ENCODE measurements at regions not wholly inside any gene's neighbourhood (a gene's known extent, or its start where the extent isn't known, plus 50 kb on each side); places are given as distances from the start of the nearest gene placed in this dataset.

DNA sequence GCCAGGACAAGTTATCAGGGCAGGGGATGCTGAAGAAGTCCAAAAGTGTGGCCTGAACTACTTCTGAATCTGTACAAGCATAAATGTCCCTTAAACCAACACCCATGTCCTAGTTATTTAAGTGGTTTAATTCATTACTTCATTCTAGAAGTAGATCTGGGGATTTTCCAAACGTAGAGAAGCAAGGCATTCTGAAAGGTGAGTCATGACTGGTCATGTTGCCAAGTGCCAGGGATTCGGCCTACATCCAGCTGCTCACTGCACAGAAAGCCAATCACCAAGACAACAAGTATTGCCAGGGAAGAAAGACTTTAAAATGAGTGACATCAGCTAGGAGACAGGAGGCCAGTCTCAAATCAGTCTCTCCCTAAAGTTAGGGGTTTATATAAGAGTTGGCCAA lies 396.6 kb downstream of the GABRB3 start:
- no peak for DNase-seq (ENCODE audit: low spot score)

GRCh38 chr15:26374806-26375205 lies 398.1 kb downstream of the GABRB3 start:
- DNase-seq (ENCODE audit: low spot score) = no peak

DNA sequence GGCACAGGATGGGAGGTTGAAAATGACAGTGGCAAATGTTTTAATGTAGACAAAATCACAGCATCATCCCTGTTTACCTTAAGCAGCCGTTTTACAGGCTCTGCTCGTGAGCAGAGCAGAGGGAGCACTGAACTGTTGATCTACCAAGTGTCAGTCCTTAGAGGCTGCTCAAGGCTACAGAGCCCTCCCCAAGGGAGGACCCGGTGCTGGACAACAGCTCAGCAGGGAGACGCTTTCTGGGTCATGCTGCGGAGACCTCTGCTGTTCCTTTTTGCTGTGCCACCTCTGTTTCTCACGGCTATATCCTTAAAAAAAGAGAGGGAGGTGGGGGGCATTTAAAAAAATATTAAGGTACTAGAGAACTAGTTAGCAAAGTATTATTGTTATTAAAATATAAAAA lies 400.2 kb downstream of the GABRB3 start:
- DNase-seq (ENCODE audit: low spot score) = no peak

- DNase-seq (ENCODE audit: low spot score) = no peak
These were observed 407.8 kb downstream of the GABRB3 start for GRCh38 chr15:26365077-26365476.

DNA sequence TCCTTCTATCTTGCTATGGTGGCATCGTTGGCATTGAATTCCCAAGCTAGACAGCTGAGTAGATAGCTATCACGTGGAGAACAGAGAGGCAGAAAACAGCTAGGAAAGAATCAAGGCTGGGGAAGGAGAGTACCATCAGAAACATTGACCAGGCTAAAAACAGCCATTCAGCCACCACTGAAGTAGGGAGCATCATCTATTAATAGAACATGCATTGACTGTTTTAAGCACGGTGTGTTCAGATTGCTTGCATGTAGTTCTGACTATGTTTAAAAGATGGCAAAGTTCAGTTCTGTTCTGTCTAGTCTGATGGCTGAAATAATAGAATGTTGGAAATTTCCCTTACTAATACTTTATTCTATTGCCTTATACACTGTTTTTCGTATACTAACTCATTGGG lies 413.0 kb downstream of the GABRB3 start:
- no peak for DNase-seq (ENCODE audit: low spot score)

GRCh38 chr15:26358708-26359107 lies 414.2 kb downstream of the GABRB3 start:
- DNase-seq (ENCODE audit: low spot score) = no peak

DNA sequence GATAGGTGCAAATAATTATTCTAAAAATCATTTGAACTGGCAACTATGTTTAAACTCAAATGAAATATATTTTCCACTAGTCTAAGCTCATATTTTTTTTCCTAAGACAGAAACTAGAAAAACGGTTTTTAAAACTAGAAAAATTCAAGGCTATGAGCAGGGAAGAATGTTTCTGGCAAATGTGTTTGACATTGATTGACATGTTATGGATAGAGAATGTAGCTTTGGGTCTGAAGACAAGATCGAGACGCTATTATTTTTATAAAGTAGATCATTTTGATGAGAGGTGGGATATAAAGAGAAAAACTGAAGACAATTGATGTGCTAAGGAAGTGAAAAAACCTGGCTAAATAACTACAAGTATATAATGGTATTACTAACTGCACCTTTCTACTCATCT lies 415.2 kb downstream of the GABRB3 start:
- no peak for DNase-seq (ENCODE audit: low spot score)

DNA sequence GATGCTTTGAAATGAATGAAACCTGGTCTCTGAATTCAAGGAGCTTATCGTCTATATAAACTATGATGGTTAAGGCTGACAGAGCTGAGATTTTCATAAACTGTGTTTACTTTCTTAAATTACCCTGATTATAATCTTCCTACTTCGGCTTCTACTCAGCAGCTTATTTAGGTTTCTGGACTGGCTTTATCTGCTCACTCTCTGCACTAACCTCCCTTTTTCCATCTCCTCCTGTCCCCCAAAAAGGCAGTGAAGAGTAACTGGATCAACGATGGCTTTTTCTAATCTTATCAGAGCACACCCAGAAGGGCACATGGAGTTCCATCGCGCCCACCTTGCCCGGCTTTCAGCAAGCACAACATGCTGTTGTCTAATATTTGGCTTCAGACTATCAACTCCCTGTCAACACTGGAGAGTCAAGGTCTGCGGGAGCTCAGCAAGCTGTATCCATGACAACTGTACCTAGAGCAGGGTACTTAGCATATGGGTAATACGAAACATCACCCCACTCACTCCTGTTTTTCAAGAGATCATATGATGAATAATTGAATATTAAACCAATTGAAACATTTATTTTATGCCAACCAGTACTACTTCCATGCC lies 417.3 kb downstream of the GABRB3 start:
- no peak for DNase-seq (ENCODE audit: low spot score)

DNA sequence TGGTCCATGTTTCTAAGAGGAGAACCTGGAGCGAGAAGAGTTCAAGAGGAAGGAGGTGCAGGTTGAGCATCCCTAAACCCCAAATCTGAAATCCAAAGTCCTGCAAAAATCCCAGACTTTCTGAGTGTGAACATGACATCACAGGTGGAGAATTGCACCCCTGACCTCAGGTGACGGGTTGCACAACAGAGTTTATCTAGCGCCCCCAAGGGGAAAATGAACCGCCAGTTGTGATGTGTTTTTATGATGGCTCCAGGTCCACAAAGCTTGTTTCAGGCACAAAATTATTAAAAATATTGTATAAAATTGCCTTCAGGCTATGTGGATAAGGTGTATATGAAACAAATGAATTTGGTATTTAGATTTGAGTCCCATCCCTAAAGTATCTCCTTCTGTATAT lies 420.0 kb downstream of the GABRB3 start:
- DNase-seq (ENCODE audit: low spot score) = no peak

GRCh38 chr15:26352406-26352805 lies 420.5 kb downstream of the GABRB3 start:
- no peak for DNase-seq (ENCODE audit: low spot score)

DNA sequence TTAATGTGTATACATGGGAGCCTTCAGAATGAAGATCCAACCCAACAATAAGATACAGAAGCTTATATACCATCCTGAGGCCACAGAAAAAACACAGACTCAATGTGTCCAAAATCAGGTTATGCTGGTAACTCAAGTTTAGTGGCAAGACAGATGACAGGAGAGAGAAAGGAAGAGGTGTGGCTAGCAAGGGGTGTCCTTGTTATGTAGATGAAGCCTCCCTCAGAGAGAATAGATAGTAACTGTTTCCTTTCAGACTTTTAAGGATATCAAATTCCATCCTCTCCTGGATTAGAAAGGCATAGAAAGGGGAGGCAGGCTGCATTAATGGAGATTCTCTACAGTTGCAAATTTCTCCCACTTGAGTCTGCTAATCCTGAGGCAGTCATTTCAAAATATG lies 447.4 kb downstream of the GABRB3 start:
- DNase-seq (ENCODE audit: low spot score) = no peak

- DNase-seq (ENCODE audit: low spot score) = no peak
These were observed 449.3 kb downstream of the GABRB3 start for GRCh38 chr15:26323566-26323965.

DNA sequence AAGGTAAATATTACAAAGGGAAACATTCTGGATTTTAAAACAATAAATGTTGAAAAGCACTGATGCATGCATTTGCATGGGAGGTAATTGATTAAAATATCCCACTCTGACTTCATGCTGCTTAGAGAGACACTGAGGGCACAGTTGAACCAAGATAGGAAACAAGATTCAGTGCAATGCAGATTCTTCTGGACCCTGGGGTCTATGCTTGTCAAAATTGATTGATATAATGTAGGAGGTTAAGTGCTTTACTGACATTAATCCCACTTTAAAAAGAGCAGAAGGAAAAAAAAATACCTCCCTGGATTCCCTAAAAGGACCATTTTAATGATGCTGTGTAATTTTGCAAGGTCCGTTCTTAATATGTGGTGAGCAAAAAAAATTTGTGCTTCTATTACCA lies 454.2 kb downstream of the GABRB3 start:
- no peak for DNase-seq (ENCODE audit: low spot score)

- DNase-seq (ENCODE audit: low spot score) = no peak
These were observed 451.4 kb upstream of the ATP10A start for GRCh38 chr15:26314577-26314976.

DNA sequence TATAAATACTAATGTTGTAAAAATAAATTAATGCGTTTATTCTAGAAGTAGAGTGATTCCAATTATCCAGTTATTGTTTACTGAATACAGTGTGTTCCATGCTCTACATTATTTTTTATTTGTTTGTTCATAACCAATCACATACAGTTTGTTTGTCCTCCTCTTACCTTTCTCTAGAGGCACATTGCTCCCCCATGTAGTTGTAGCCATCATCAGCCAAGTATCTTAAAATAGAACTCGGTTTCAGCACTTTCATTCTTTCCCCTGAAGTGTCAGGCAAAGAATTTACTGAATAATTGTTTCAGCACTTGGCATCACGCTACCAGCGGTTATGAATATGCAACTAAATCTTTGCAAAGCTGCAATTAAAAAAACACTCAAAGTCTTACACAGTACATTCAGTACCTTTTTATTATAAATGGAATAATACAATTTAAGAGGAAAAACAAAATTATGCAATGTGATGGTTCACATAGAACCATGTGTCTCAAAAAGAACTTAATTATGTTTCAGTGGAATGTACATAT lies 448.6 kb upstream of the ATP10A start:
- no peak for DNase-seq (ENCODE audit: low spot score)

GRCh38 chr15:26298659-26299170 lies 435.6 kb upstream of the ATP10A start:
- DNase-seq (ENCODE audit: low spot score) = no peak

- DNase-seq (ENCODE audit: low spot score) = no peak
These were observed 435.0 kb upstream of the ATP10A start for GRCh38 chr15:26298010-26298658.

GRCh38 chr15:26295336-26296085 lies 432.4 kb upstream of the ATP10A start:
- no peak for DNase-seq (ENCODE audit: low spot score)

- DNase-seq (ENCODE audit: low spot score) = no peak
These were observed 431.0 kb upstream of the ATP10A start for GRCh38 chr15:26294059-26294689.

DNA sequence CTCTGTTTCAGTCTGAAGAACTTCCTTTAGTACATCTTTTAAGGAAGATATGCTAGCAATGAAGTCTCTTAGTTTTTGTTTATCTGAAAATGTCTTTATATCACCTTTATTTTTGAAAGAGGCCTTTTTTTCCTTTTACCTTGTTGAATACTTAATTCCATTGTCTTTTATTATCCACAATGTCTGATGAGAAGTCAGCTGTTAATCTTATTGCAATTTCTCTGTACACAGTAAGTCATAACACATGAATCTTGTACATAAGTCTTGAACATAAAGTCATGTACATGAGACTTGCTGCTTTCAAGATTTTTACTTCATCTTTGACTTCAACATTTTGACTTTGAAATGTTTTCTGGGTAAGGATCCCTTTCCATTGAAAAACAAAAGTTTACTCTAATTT lies 424.3 kb upstream of the ATP10A start:
- DNase-seq (ENCODE audit: low spot score) = no peak

GRCh38 chr15:26280281-26280680 lies 417.2 kb upstream of the ATP10A start:
- DNase-seq (ENCODE audit: low spot score) = no peak

- no peak for DNase-seq (ENCODE audit: low spot score)
These were observed 398.8 kb upstream of the ATP10A start for GRCh38 chr15:26261966-26262365.

- no peak for DNase-seq (ENCODE audit: low spot score)
These were observed 398.3 kb upstream of the ATP10A start for GRCh38 chr15:26261413-26261812.

All from activated CD4-positive, alpha-beta T cell treated with anti-CD3 and anti-CD28 coated beads, Interleukin-2, Interleukin-4, amounts not matched to agents 100 ng/mL and 50 ng/mL, durations not matched to agents 16 hours and 8 hours (primary cell).